BLaER1 (cell line): ENCODE measurements at regions not wholly inside any gene's neighbourhood (a gene's known extent, or its start where the extent isn't known, plus 50 kb on each side); places are given as distances from the start of the nearest gene placed in this dataset.
"Not testable (repeated sequence)": the region's sequence is repeated elsewhere in the genome, so short reads cannot be mapped to it uniquely, and the experiment has no call there.

Source experiments
- H3K27ac ChIP-seq: shearing (Covaris generic); formaldehyde crosslinking; 2 replicates; pipeline ENCODE4 v1.8.1; 2022
- H3K27me3 ChIP-seq: shearing (Covaris generic); formaldehyde crosslinking; 2 replicates; pipeline ENCODE4 v1.8.1; 2022
- H3K36me3 ChIP-seq: shearing (Covaris generic); formaldehyde crosslinking; 2 replicates; pipeline ENCODE4 v1.8.1; 2022
- H3K4me1 ChIP-seq: shearing (Covaris generic); formaldehyde crosslinking; 2 replicates; pipeline ENCODE4 v1.8.1; 2022
- H3K4me2 ChIP-seq: shearing (Covaris generic); formaldehyde crosslinking; 2 replicates; pipeline ENCODE4 v1.8.1; 2022
- H3K4me3 ChIP-seq: shearing (Covaris generic); formaldehyde crosslinking; 2 replicates; pipeline ENCODE4 v1.8.1; 2022
- H3K9ac ChIP-seq: shearing (Covaris generic); formaldehyde crosslinking; 2 replicates; pipeline ENCODE4 v1.8.1; 2022
- H3K9me3 ChIP-seq: shearing (Covaris generic); formaldehyde crosslinking; 2 replicates; pipeline ENCODE4 v1.8.1; 2022
- H4K20me1 ChIP-seq: shearing (Covaris generic); formaldehyde crosslinking; 2 replicates; pipeline ENCODE4 v1.8.1; 2022
- Cebpa-rat ChIP-seq: shearing (Covaris generic); IDR thresholded peaks from 2 replicates; pipeline ENCODE4 v1.8.1; 2022

GRCh38 chr6:165769884-165770283 lies 106.8 kb upstream of the PDE10A start:
- Histone ChIP-seq H3K36me3 (no peaks in the 10 kb centered on the region), H3K4me2 (no peak overlapping the region), H3K9ac (no peak overlapping the region), H3K27me3 (no peaks in the 10 kb centered on the region), H4K20me1 (no peaks in the 10 kb centered on the region), H3K27ac (no peak overlapping the region), H3K4me3 (no peak overlapping the region), H3K9me3 (no peaks in the 10 kb centered on the region), H3K4me1 (0 out of 2 replicates have a peak, but pooled peaks cover under 1% of the 10 kb centered on the region)
- TF ChIP-seq Cebpa-rat, result no peak

GRCh38 chr6:165769401-165769800 lies 106.4 kb upstream of the PDE10A start:
- TF ChIP-seq Cebpa-rat, result no peak
- no peaks in the 10 kb centered on the region for H3K4me1 ChIP-seq
- H3K9me3 ChIP-seq, result no peaks in the 10 kb centered on the region
- H3K9ac ChIP-seq, result no peak overlapping the region
- no peaks in the 10 kb centered on the region for H4K20me1 ChIP-seq
- H3K4me3 ChIP-seq, result no peak overlapping the region
- no peak overlapping the region for H3K4me2 ChIP-seq
- H3K27me3 ChIP-seq, result no peaks in the 10 kb centered on the region
- H3K36me3 ChIP-seq, result no peaks in the 10 kb centered on the region
- no peak overlapping the region for H3K27ac ChIP-seq

- no peaks in the 10 kb centered on the region for H3K9me3 ChIP-seq
- H4K20me1 ChIP-seq, result no peaks in the 10 kb centered on the region
- TF ChIP-seq Cebpa-rat, result no peak
- no peak overlapping the region for H3K9ac ChIP-seq
- H3K4me1 ChIP-seq, result no peaks in the 10 kb centered on the region
- H3K36me3 ChIP-seq, result no peaks in the 10 kb centered on the region
- H3K27ac ChIP-seq, result no peak overlapping the region
- no peak overlapping the region for H3K4me3 ChIP-seq
- H3K4me2 ChIP-seq, result no peak overlapping the region
- no peaks in the 10 kb centered on the region for H3K27me3 ChIP-seq
Measured at GRCh38 chr6:165768961-165769360, 105.9 kb upstream of the PDE10A start.

- Histone ChIP-seq H3K27me3 (no peaks in the 10 kb centered on the region), H3K4me2 (no peak overlapping the region), H3K9ac (no peak overlapping the region), H3K9me3 (no peaks in the 10 kb centered on the region), H3K4me3 (no peak overlapping the region), H4K20me1 (no peaks in the 10 kb centered on the region), H3K27ac (no peak overlapping the region), H3K4me1 (no peaks in the 10 kb centered on the region), H3K36me3 (no peaks in the 10 kb centered on the region)
- TF ChIP-seq Cebpa-rat, result no peak
Measured at GRCh38 chr6:165767228-165767627, 104.2 kb upstream of the PDE10A start.

- H3K9me3 ChIP-seq, result no peaks in the 10 kb centered on the region
- no peak overlapping the region for H3K4me2 ChIP-seq
- H3K27me3 ChIP-seq, result no peaks in the 10 kb centered on the region
- no peak overlapping the region for H3K9ac ChIP-seq
- no peak overlapping the region for H3K27ac ChIP-seq
- H3K36me3 ChIP-seq, result no peaks in the 10 kb centered on the region
- TF ChIP-seq Cebpa-rat, result no peak
- H4K20me1 ChIP-seq, result no peaks in the 10 kb centered on the region
- H3K4me1 ChIP-seq, result no peaks in the 10 kb centered on the region
- H3K4me3 ChIP-seq, result no peak overlapping the region
Measured at GRCh38 chr6:165766457-165766856, 103.4 kb upstream of the PDE10A start.

- H4K20me1 ChIP-seq, result no peaks in the 10 kb centered on the region
- no peaks in the 10 kb centered on the region for H3K4me1 ChIP-seq
- H3K4me2 ChIP-seq, result no peak overlapping the region
- no peaks in the 10 kb centered on the region for H3K27me3 ChIP-seq
- no peak overlapping the region for H3K9ac ChIP-seq
- no peak overlapping the region for H3K4me3 ChIP-seq
- no peaks in the 10 kb centered on the region for H3K36me3 ChIP-seq
- no peaks in the 10 kb centered on the region for H3K9me3 ChIP-seq
- no peak for TF ChIP-seq Cebpa-rat
- H3K27ac ChIP-seq, result no peak overlapping the region
Measured at GRCh38 chr6:165766026-165766425, 103.0 kb upstream of the PDE10A start.

- H3K27me3 ChIP-seq, H3K9ac ChIP-seq, H3K36me3 ChIP-seq, H3K9me3 ChIP-seq, H3K27ac ChIP-seq, H3K4me2 ChIP-seq, H4K20me1 ChIP-seq, H3K4me1 ChIP-seq, H3K4me3 ChIP-seq: not testable (repeated sequence)
Measured at GRCh38 chr6:165765256-165765655, 102.2 kb upstream of the PDE10A start.

GRCh38 chr6:165762876-165763275 lies 99.8 kb upstream of the PDE10A start:
- no peaks in the 10 kb centered on the region for H3K36me3 ChIP-seq
- H3K9me3 ChIP-seq, result no peaks in the 10 kb centered on the region
- no peaks in the 10 kb centered on the region for H3K4me1 ChIP-seq
- H3K27me3 ChIP-seq, result no peaks in the 10 kb centered on the region
- H4K20me1 ChIP-seq, result no peaks in the 10 kb centered on the region
- no peak overlapping the region for H3K27ac ChIP-seq
- TF ChIP-seq Cebpa-rat, result no peak
- H3K4me3 ChIP-seq, result no peak overlapping the region
- no peak overlapping the region for H3K9ac ChIP-seq
- no peak overlapping the region for H3K4me2 ChIP-seq

- Histone ChIP-seq H3K4me1 (no peaks in the 10 kb centered on the region), H3K9me3 (no peaks in the 10 kb centered on the region), H3K4me3 (no peak overlapping the region), H4K20me1 (no peaks in the 10 kb centered on the region), H3K4me2 (no peak overlapping the region), H3K36me3 (no peaks in the 10 kb centered on the region), H3K27me3 (no peaks in the 10 kb centered on the region), H3K9ac (no peak overlapping the region), H3K27ac (no peak overlapping the region)
- TF ChIP-seq Cebpa-rat, result no peak
Measured at GRCh38 chr6:165762125-165762524, 99.1 kb upstream of the PDE10A start.

GRCh38 chr6:165760803-165761185 lies 97.8 kb upstream of the PDE10A start:
- Histone ChIP-seq H3K4me2 (no peak overlapping the region), H3K36me3 (no peaks in the 10 kb centered on the region), H3K27ac (no peak overlapping the region), H3K4me3 (no peak overlapping the region), H3K9ac (no peak overlapping the region), H3K27me3 (no peaks in the 10 kb centered on the region), H3K4me1 (no peaks in the 10 kb centered on the region), H3K9me3 (no peaks in the 10 kb centered on the region), H4K20me1 (no peaks in the 10 kb centered on the region)
- no peak for TF ChIP-seq Cebpa-rat

- no peak overlapping the region for H3K4me2 ChIP-seq
- H3K27me3 ChIP-seq, result no peaks in the 10 kb centered on the region
- no peak overlapping the region for H3K9ac ChIP-seq
- no peak for TF ChIP-seq Cebpa-rat
- no peaks in the 10 kb centered on the region for H4K20me1 ChIP-seq
- H3K4me1 ChIP-seq, result no peaks in the 10 kb centered on the region
- H3K4me3 ChIP-seq, result no peak overlapping the region
- H3K36me3 ChIP-seq, result no peaks in the 10 kb centered on the region
- H3K27ac ChIP-seq, result no peak overlapping the region
- H3K9me3 ChIP-seq, result no peaks in the 10 kb centered on the region
Measured at GRCh38 chr6:165760126-165760802, 97.2 kb upstream of the PDE10A start.
